Suprapubic skin (tissue), 3 donors: ENCODE measurements at regions not wholly inside any gene's neighbourhood (a gene's known extent, or its start where the extent isn't known, plus 50 kb on each side); places are given as distances from the start of the nearest gene placed in this dataset.

Experiments
- EP300 ChIP-seq: sonication (generic); formaldehyde crosslinking; IDR thresholded peaks from one replicate; pipeline ENCODE4 v1.6.1; 2017; ENCODE audit warnings: antibody characterized with exemption
- POLR2A ChIP-seq, 2 donors: fragments of 450-650 bp; IDR thresholded peaks; one replicate each; pipeline ENCODE4 v1.6.1; 2017; ENCODE audit warnings: antibody characterized with exemption in 2 of 2, mild to moderate bottlenecking in 2 of 2, moderate library complexity in 2 of 2
- TF ChIP-seq, protein P1 (sequence below), 2 donors: fragments of 200-600 bp in 1 of 2; fragments of 450-650 bp in 1 of 2; sonication (generic) in 1 of 2; IDR thresholded peaks; one replicate each; pipeline ENCODE4 v1.5.1; 2016 to 2019; ENCODE audit warnings: antibody characterized with exemption in 2 of 2, mild to moderate bottlenecking in 1 of 2, moderate library complexity in 1 of 2

DNA sequence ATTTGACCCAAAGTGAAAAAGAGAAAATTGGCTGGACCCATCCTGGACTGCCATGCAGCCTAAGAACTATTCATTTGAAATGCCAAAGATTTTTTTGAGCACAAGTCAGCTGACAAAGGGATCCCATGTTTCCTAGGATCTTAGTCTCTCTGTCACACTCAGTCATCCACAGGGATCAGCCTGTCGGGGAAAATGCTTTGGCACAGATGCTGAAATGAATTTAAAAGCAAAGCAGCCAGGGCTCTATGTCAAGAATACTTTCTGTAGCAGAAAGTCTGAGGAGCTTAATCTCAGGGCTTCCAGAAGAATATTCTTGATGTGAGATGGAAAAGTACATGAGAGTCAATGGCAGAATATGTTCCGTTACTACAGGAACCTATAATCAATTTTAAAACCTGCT, 1900.8 kb downstream of the MRPL39 start:
- TF ChIP-seq, protein P1, sequence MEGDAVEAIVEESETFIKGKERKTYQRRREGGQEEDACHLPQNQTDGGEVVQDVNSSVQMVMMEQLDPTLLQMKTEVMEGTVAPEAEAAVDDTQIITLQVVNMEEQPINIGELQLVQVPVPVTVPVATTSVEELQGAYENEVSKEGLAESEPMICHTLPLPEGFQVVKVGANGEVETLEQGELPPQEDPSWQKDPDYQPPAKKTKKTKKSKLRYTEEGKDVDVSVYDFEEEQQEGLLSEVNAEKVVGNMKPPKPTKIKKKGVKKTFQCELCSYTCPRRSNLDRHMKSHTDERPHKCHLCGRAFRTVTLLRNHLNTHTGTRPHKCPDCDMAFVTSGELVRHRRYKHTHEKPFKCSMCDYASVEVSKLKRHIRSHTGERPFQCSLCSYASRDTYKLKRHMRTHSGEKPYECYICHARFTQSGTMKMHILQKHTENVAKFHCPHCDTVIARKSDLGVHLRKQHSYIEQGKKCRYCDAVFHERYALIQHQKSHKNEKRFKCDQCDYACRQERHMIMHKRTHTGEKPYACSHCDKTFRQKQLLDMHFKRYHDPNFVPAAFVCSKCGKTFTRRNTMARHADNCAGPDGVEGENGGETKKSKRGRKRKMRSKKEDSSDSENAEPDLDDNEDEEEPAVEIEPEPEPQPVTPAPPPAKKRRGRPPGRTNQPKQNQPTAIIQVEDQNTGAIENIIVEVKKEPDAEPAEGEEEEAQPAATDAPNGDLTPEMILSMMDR (IDR thresholded peaks at IDR 0.05), result no peak
- TF ChIP-seq POLR2A (IDR thresholded peaks at IDR 0.05) (no peak), EP300 (no peak)
